Head of caudate nucleus (tissue), 42 donors: ENCODE measurements at regions not wholly inside any gene's neighbourhood (a gene's known extent, or its start where the extent isn't known, plus 50 kb on each side); places are given as distances from the start of the nearest gene placed in this dataset.
"Not testable (repeated sequence)": the region's sequence is repeated elsewhere in the genome, so short reads cannot be mapped to it uniquely, and the experiment has no call there.

ENCODE experiments used
- DNase-seq, 42 donors: peaks; one replicate each; pipeline versions ENCODE4 v3.0.0 to v3.0.0-alpha.2; 2020 to 2021; ENCODE audit warnings: mixed read lengths in 7 of 42
- intact Hi-C: fragments of 100-400 bp; cut with DNase I; formaldehyde crosslinking; loops from one replicate; pipeline ENCODE4 v1.15.0; 2022

- intact Hi-C loops: not testable (repeated sequence)
- DNase-seq: peak in 5 of 42 donors; percentile 2 to 26 (median 20)
Observed at GRCh38 chr17:16871446-16872190, 100.3 kb downstream of the TNFRSF13B start.

- peak in 6 of 42 donors; percentile 4 to 27 (median 15) for DNase-seq
Observed at GRCh38 chr17:16870253-16871245, 101.4 kb downstream of the TNFRSF13B start.

GRCh38 chr17:16869531-16870252 lies 102.2 kb downstream of the TNFRSF13B start:
- DNase-seq: peak in 6 of 42 donors; percentile 2 to 26 (median 10)
- intact Hi-C loops: not testable (repeated sequence)

More at GRCh38 chr17:16870253-16871245, 101.4 kb downstream of the TNFRSF13B start:
- intact Hi-C loops: no loop called here

GRCh38 chr17:16868616-16869015 lies 103.3 kb downstream of the TNFRSF13B start:
- peak in 2 of 42 donors; percentile 6 to 18 for DNase-seq
- intact Hi-C loops: not testable (repeated sequence)

GRCh38 chr17:16867545-16867944 lies 104.4 kb downstream of the TNFRSF13B start:
- DNase-seq, intact Hi-C loops: not testable (repeated sequence)

GRCh38 chr17:16866841-16867240 lies 105.1 kb downstream of the TNFRSF13B start:
- intact Hi-C loops: not testable (repeated sequence)
- DNase-seq: peak in 2 of 42 donors; percentile 3 to 4

GRCh38 chr17:16866436-16866835 lies 105.5 kb downstream of the TNFRSF13B start:
- DNase-seq: no peak
- intact Hi-C loops: no loop called here

- intact Hi-C loops: not testable (repeated sequence)
- peak in 3 of 42 donors; percentile 9 to 39 (median 22) for DNase-seq
Observed at GRCh38 chr17:16865704-16866103, 106.2 kb downstream of the TNFRSF13B start.

GRCh38 chr17:16865077-16865613 lies 106.8 kb downstream of the TNFRSF13B start:
- DNase-seq: not testable (repeated sequence)

GRCh38 chr17:16864462-16865076 lies 107.3 kb downstream of the TNFRSF13B start:
- DNase-seq, intact Hi-C loops: not testable (repeated sequence)

More at GRCh38 chr17:16865077-16865613, 106.8 kb downstream of the TNFRSF13B start:
- intact Hi-C loops: not testable (repeated sequence)

GRCh38 chr17:16861152-16861551 lies 110.8 kb downstream of the TNFRSF13B start:
- intact Hi-C loops, DNase-seq: not testable (repeated sequence)

GRCh38 chr17:16860467-16860866 lies 111.5 kb downstream of the TNFRSF13B start:
- intact Hi-C loops, DNase-seq: not testable (repeated sequence)

GRCh38 chr17:16859515-16859914 lies 112.4 kb downstream of the TNFRSF13B start:
- intact Hi-C loops, DNase-seq: not testable (repeated sequence)

- DNase-seq, intact Hi-C loops: not testable (repeated sequence)
Observed at GRCh38 chr17:16857746-16858145, 114.2 kb downstream of the TNFRSF13B start.

- DNase-seq, intact Hi-C loops: not testable (repeated sequence)
Observed at GRCh38 chr17:16856846-16857245, 115.1 kb downstream of the TNFRSF13B start.

- intact Hi-C loops, DNase-seq: not testable (repeated sequence)
Observed at GRCh38 chr17:16856171-16856570, 115.7 kb downstream of the TNFRSF13B start.

GRCh38 chr17:16854636-16855035 lies 117.3 kb downstream of the TNFRSF13B start:
- DNase-seq, intact Hi-C loops: not testable (repeated sequence)
